Activated CD8-positive, alpha-beta memory T cell treated with anti-CD3 and anti-CD28 coated beads for 24 hours (primary cell): ENCODE measurements at regions not wholly inside any gene's neighbourhood (a gene's known extent, or its start where the extent isn't known, plus 50 kb on each side); places are given as distances from the start of the nearest gene placed in this dataset.

Source experiments
- DNase-seq: peaks from one replicate; pipeline ENCODE4 v3.0.0-alpha.2; 2020

GRCh38 chr9:79955300-79955699, 383.5 kb downstream of the TLE4 start:
- no peak for DNase-seq

GRCh38 chr9:79953908-79954307, 382.1 kb downstream of the TLE4 start:
- no peak for DNase-seq

- DNase-seq, result no peak
Observed at GRCh38 chr9:79952401-79952800, 380.6 kb downstream of the TLE4 start.

GRCh38 chr9:79946712-79947111, 374.9 kb downstream of the TLE4 start:
- DNase-seq, result no peak

GRCh38 chr9:79945495-79945894, 373.7 kb downstream of the TLE4 start:
- DNase-seq, result no peak

- DNase-seq, result no peak
Observed at GRCh38 chr9:79945016-79945415, 373.3 kb downstream of the TLE4 start.

GRCh38 chr9:79940919-79941318, 369.2 kb downstream of the TLE4 start:
- DNase-seq, result no peak

- DNase-seq, result no peak
Observed at GRCh38 chr9:79939819-79940218, 368.1 kb downstream of the TLE4 start.

GRCh38 chr9:79936336-79936735, 364.6 kb downstream of the TLE4 start:
- no peak for DNase-seq

- DNase-seq, result no peak
Observed at GRCh38 chr9:79929285-79929684, 357.5 kb downstream of the TLE4 start.

- DNase-seq, result no peak
Observed at GRCh38 chr9:79928661-79929223, 357.0 kb downstream of the TLE4 start.

GRCh38 chr9:79925326-79925725, 353.6 kb downstream of the TLE4 start:
- no peak for DNase-seq

GRCh38 chr9:79924836-79925235, 353.1 kb downstream of the TLE4 start:
- DNase-seq, result no peak

- DNase-seq, result no peak
Observed at GRCh38 chr9:79917421-79917820, 345.7 kb downstream of the TLE4 start.

- DNase-seq, result no peak
Observed at GRCh38 chr9:79913867-79914266, 342.1 kb downstream of the TLE4 start.

- DNase-seq, result no peak
Observed at GRCh38 chr9:79912318-79913070, 340.7 kb downstream of the TLE4 start.

- no peak for DNase-seq
Observed at GRCh38 chr9:79911724-79912123, 340.0 kb downstream of the TLE4 start.

- no peak for DNase-seq
Observed at GRCh38 chr9:79902825-79903600, 331.2 kb downstream of the TLE4 start.

- no peak for DNase-seq
Observed at GRCh38 chr9:79900754-79901153, 329.0 kb downstream of the TLE4 start.

GRCh38 chr9:79896390-79896980, 324.7 kb downstream of the TLE4 start:
- DNase-seq, result no peak

GRCh38 chr9:79895232-79895631, 323.5 kb downstream of the TLE4 start:
- DNase-seq, result no peak

GRCh38 chr9:79889369-79889768, 317.6 kb downstream of the TLE4 start:
- no peak for DNase-seq

GRCh38 chr9:79885093-79885857, 313.5 kb downstream of the TLE4 start:
- DNase-seq, result no peak
